GM19438 (cell line): ENCODE measurements at regions not wholly inside any gene's neighbourhood (a gene's known extent, or its start where the extent isn't known, plus 50 kb on each side); places are given as distances from the start of the nearest gene placed in this dataset.

Experiments used
- ATAC-seq: cut with Tn5 transposase; IDR thresholded peaks from one replicate; pipeline ENCODE4 v1.9.1; 2021; ENCODE audit warnings: low read depth; ENCODE audit not compliant: unreplicated experiment

DNA sequence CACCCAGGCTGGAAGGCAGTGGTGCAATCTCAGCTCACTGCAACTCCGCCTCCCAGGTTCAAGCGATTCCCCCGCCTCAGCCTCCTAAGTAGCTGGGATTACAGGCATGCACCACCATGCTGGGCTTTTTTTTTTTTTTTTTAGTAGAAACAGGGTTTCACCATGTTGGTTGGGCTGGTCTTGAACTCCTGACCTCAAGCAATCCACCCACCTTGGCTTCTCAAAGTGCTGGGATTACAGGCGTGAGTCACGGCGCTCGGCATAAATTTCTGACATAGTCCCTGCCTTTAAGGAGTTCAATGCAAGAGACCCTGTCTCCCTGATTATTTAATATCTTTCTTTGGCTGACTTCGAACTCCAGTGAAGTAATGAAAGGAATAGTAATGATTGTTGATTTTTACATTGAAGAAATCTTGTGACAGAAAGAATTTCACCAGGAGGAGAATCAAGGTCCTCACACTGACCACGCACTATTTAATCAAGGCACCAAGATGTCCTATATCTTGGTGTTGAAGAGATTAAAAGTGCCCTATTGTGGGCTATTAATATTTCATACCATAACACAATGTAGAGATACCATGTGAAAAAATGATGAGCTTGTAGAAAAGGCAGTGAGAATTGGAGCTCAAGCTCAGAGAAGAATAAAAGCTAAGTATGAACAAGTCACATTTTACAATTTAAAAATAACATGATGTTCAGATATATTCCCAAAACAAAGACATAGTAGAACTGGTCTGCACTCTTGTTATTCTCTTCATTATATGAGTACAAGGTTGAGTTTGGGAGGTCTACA lies 71.6 kb upstream of the BLID start:
- no peak for ATAC-seq

DNA sequence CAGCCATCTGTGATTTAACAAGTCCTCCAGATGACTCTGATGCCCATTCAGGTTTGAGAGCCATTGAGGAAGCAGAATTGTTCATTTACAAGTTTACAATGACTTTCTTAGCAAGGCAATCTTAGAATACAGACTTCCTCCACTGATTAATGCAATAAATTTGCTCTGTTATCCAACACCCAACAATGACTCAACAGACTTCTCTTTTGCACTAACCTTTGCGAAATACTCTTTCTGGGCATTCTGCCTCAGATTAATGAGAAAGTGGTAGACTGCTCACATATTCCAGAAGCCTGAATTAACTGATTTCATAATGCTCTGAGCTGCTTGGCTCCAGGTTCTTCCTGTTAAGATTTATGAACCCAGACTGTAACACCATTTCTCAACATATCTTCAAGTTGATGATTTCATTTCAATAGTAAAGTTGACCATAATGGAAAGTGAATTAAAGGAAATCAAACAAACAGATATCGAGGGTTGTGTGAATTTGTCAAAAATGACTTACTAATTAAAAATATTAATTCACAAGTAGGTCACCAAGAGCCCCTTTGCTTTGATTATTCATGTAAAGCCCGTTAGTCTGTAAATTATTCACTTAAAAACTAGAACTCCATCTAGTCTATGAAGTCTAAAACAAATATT lies 70.5 kb upstream of the BLID start:
- ATAC-seq: no peak

DNA sequence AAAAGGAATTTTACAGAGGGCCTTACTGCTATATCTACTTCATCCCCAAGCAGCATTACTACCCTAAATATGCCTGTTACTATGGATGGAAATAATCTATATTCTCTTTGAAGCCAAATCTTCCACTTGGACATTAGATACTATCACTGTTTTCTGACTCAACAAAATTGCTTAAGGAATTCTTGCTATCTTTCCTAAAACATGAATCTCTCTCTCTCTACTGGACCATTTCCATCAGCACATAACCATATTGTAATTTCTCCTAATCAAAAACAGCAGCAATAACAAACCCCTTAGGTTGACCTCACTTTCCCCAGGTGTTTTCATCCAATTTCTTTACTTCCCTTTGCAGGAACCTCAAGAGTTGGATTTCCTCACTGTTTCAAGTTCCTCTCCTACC lies 67.9 kb upstream of the BLID start:
- no peak for ATAC-seq

DNA sequence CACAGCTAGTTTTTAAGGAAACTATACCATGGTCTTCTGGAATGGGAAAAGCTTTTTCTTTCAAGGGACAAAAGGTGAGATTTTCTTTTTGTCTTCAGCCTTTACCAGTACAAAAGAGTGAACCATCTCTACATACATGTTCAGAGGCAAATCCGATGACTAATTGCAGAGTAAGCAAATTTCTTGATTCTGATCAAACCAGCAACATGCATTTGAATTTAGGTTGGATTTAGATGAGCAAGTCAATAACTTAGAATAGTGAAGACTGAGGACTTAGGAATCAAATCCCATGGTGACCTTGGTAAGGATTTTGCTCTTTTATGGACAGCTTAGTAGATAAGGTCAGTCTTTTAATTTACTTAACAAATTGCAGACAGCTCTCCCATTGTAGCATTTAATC lies 65.9 kb upstream of the BLID start:
- ATAC-seq: no peak

DNA sequence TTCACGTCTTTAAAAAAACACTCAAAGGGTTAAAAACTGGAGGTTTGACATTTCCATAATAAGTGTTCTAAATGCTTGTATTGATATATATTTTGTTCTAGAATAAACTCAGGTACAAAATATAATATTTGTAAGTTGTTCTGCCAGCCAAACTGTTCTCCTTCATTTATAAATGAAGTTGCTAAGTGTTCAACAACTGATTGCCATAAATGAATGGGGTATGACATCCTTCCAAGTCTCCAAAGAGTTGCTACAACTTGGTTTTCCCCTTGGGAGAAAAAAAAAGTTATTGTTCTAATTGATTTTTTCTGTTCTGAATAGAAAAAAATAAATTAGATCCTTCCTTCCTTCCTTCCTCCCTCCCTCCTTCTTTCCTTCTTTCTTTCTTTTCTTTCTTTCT lies 65.4 kb upstream of the BLID start:
- ATAC-seq: no peak

DNA sequence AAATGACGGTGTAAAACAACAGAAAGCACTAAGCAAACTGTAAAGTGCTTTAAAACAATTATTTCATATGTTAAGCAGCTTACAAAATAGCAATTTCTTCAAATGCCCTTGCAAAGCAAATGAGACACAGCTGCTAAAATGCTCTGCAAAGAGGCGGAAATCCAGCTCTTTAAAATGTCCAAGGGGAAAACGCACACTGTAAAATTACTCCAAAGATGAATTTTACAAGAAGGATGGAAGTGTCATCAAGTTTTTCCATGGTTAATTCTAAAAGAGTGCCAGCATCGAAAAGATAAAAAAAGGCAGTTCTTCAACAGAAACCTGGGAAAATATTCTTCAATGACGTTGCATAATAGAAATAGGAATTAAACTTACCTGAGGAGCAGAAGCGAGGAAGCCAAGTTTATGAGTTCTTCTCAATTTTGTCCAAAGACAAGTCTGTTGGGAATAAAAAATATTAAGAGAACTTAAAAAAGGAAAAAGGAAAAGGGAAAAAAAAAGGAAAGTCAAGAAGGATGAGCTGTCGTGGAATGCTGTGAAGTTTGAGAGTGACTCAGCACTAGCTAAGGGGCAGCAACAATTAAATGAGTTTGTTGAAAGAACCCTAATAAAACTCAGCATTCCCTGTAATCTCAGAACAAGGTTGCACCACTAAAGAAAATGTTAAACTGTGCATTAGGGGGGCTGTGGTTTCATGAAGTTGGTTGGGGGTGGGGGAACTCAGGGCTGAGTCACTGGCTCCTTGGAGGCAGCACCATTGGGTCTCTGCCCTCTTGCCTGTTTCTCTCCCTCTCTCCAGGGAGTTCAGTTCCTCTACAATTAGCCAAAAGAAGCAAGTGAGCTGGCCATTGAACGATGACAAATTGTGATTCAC lies 64.2 kb upstream of the BLID start:
- no peak for ATAC-seq

DNA sequence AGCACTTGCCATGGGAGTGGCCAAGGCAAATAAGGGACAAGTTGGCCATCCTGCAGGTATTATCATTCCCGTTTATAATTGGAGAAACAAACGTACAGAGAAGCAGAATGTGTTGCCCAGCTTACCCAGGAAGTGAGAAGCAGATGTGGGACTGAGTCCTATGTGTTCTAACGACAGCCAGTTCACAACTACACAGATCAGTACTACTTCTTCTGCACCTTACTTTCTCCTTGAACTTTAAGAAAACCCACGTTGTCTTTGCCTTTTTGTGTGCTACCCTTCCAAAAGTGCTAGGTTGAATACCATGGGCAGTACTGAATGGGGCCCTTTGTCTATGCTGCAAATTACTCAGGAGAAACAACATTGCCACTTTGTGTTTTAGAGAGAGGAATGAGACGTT lies 62.8 kb upstream of the BLID start:
- no peak for ATAC-seq

DNA sequence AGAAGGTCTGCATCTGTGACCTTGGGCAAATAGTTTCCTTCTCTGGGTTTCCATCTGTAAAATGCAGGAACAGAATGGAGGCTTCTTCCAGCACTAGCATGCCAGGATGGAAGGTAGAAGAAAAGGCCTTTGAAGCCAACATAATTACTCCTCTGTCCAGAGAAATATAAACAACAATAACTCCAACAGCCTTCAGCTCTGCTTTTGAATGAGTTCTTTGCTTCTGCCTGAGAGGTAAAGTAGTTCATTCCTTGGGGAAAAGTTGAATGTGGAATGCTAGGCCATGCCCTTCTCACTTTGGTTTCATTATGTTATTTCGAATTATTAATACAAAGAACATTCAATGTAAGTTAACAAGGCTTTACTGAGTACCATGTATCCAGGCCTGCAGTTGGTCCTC lies 61.2 kb upstream of the BLID start:
- ATAC-seq: no peak

DNA sequence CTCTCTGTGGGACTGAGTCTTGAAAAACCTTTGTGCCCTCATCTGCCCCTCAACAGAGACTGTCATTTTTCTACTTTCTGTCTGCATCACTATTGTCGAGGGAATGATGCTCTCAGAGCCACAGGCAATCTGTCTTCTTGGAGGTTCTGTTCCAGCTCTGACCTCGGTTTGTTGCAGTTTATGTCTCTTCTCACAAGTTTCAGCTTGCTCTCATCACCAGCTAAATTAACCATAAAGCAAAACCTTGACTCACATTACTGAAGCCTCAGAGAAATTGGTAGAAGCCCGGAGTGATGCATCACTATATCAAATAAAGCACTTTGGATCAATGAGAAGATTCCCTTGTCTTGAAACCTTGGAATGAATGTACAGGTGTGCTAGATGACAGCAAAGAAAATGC lies 60.6 kb upstream of the BLID start:
- ATAC-seq: no peak

DNA sequence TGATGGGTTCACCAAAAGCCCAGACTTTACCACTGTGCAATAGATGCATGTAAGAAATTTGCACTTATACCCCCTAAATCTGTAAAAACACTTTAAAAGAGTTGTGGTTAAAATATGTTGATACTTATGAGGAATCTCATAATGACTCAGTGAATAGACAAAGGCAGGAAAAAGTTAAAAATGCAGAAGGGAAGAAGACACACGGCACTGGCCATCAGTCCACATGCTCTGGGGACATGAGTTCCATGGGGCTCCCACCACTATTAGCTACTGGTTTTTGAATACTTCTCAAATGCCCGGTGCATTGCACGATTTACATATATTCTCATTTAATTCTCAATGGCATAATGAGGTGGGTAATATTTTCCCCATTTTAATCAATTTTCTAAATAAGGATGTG lies 59.3 kb upstream of the BLID start:
- no peak for ATAC-seq

DNA sequence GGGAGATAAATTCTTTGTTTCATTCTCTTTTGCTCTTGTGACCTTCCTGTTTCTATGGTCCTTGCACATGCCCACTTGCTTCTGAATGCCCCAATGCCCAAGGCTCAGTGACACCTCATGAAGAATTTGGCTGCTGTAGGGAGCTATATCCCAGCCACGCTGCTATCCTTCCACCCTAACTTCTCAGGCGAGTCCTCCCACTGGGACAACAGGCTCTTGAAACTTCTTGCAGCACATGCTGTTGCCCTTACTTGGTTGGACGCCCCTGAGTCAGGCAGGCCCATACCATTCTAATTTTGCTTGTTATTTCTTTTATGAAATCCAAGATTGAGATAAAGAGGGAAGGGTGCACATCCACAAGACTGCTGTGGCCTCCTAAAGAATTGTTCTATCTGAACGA lies 57.6 kb upstream of the BLID start:
- no peak for ATAC-seq

DNA sequence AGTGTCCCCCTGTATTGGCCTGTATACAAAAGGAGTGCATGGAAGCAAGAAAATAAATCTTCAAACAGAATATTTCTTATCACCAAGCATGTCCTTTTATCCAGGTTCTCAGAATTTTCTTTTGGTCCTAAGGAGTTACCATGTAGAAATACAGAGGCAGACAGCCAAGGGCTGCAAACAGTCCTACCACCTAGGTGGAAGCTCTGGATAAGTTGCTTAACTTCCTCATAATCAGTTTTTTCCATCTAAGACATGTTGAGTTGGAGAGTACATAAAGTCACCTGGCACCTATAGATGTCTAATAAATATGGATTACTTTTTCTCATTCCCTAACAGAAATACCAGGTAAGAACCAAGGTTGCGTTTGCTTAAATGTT lies 57.0 kb upstream of the BLID start:
- no peak for ATAC-seq

DNA sequence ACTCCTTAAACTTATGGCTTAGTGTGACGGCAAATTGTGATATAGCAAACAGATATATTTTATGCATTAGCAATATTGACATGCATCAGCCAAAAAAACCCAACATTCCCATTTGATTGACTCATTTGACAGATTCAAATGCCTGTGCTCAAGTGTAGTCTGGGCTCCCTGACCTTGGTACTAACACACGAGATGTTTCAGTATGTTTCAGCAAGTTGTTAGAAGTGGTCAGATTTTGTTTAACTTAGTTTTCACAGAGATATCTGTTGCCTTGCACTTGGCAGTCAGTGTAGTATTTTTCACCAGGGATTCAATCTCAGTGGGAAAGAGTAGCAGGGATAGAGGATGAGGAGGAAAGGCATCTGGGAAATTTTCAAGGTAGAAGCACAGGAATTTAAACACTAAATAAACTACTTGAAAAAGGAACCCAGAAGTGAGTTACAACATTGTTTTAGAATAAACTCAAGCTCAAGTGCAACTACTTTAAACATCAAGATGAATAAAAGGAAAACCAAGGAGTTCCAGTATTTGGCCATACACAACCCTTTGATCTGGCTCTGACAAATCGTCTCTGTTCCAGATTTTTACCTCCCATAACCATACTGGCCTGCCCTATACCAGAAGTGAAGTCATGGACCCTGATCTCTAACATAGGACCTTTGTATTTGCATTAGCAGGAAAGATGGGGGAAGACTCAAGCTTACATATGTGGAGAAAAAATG lies 56.5 kb upstream of the BLID start:
- ATAC-seq: no peak

DNA sequence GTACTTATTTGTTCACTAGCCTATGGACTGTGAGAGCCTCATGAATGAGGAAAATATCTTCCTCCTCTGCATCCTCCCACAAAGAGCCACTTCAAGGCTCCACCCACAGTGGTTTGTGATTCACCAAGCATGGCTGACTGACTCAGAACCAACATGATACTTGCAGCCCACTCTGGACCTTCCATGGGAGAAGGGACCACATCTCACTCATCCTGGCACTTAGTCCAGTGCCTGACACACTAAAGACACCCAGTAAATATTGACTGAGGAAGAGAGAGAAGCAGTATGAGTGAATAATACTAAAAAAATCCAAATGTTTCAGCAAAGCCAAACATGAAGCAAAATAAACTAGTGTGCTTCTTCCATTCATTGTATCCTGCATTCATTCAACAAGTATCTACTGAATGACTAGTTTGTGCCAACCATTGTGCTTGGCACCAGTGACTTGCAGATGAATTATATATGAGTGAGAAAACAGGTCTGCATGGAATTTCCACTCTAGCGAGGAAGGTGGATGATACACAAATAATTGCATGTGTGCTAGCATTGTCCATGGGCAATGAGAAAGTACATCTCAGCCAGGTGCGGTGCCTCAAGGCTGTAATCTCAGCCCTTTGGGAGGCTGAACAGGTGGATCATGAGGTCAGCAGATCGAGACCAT lies 54.9 kb upstream of the BLID start:
- ATAC-seq: no peak

DNA sequence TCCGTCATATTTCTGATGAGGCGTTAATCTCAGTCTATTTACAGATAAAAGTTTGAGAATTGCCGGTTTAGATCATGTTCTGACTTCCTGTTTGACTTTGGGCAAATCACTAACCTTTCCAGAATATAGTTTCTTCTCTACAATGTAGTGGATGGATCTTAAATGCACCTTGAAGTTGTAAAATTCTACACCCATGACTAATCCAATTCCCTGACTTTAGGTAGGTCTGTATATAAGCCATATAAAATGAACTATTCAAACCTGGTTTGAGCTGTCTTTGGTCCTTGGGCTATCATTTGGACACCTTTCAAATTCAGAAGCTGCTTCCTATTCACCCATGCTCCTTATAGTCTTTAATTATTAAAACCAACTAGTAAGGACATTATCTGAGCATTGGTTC lies 52.2 kb upstream of the BLID start:
- no peak for ATAC-seq

DNA sequence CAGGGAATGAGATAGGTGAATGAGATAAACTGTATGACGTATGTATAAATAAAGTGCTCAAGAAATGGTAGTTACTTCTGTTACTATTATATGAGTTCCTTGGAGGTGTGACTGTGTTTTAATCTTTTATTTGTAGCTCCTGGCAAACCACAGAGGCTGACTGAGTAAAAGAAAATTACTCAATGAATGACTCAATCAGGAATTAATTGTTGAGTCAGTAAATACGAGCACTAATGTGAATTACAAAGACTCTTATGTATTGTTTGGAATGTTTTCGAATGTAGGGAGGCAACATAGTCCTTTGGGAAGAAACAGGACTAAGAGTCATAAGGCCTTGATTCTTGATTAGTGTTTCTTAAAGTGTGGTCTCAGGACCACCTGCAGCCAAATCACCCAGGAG lies 51.1 kb upstream of the BLID start:
- ATAC-seq: no peak

DNA sequence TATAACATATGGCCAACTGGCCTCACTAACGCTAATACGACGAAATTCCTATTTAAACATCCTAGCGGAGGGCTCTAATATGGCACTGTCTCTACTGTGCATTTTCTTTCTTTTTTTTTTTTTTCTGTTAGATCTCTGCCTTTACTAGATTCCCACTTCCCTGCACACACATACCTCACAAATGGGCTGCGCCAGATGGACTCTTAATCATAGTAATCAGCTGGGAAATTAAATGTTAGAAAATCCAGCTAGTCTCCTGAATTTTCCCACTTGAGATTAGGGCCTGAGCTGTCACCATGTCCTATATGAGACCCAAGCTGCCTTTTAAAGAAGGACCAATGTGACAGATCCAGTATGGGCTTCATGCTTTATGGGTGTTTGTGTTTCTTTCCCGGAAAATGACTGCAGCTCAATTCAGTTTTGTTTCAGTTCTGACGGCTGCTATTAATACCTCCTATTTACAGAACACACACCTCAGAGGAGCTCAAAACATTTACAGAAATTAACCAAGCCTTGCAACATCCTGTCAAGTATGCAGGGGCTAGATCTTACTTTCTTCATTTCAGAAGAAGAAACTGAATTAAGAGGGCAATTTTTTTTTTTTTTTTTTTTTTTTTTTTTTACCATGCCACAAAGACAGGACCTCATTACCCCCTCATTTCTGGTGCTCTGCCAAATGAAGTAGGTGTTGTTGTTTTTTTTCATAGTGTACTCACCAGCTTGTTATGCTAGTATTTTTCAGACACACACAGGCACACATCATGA lies 49.8 kb upstream of the BLID start:
- no peak for ATAC-seq
